MM.1S (cell line): ENCODE measurements at regions not wholly inside any gene's neighbourhood (a gene's known extent, or its start where the extent isn't known, plus 50 kb on each side); places are given as distances from the start of the nearest gene placed in this dataset.

ENCODE experiments used
- DNase-seq: peaks from one replicate; pipeline ENCODE4 v3.0.0-alpha.2; 2015
- H2AFZ ChIP-seq: fragments of 300-600 bp; sonication (generic); 2 replicates; pipeline ENCODE4 v1.6.0; 2016; ENCODE audit warnings: antibody characterized with exemption, low read length
- H3F3A ChIP-seq: fragments of 300-600 bp; sonication (generic); 2 replicates; pipeline ENCODE4 v1.6.1; 2016; ENCODE audit warnings: mild to moderate bottlenecking, antibody characterized with exemption, low read length, moderate library complexity, mixed read lengths; ENCODE audit not compliant: insufficient read depth
- H3K27ac ChIP-seq: fragments of 300-600 bp; sonication (generic); 2 replicates; pipeline ENCODE4 v1.5.1; 2016; ENCODE audit warnings: mild to moderate bottlenecking, low read length
- H3K27me3 ChIP-seq: fragments of 300-600 bp; sonication (generic); replicated peaks from 2 replicates; pipeline ENCODE4 v1.6.0; 2016; ENCODE audit warnings: low read length; ENCODE audit not compliant: insufficient read depth
- H3K36me3 ChIP-seq: fragments of 300-600 bp; sonication (generic); replicated peaks from 2 replicates; pipeline ENCODE4 v1.6.1; 2016; ENCODE audit warnings: mild to moderate bottlenecking, low read length, mixed read lengths; ENCODE audit not compliant: insufficient read depth
- H3K4me1 ChIP-seq: fragments of 300-600 bp; sonication (generic); 2 replicates; pipeline ENCODE4 v1.6.1; 2016; ENCODE audit warnings: low read length, mixed read lengths
- H3K4me2 ChIP-seq: fragments of 300-600 bp; sonication (generic); 2 replicates; pipeline ENCODE4 v1.6.0; 2016; ENCODE audit warnings: low read depth, low read length
- H3K4me3 ChIP-seq: fragments of 300-600 bp; sonication (generic); 2 replicates; pipeline ENCODE4 v1.5.1; 2016; ENCODE audit warnings: low read length, mixed read lengths
- H3K79me2 ChIP-seq: fragments of 300-600 bp; sonication (generic); 2 replicates; pipeline ENCODE4 v1.6.1; 2016; ENCODE audit warnings: mixed run types, low read length, mixed read lengths
- H3K9ac ChIP-seq: fragments of 300-600 bp; sonication (generic); 2 replicates; pipeline ENCODE4 v1.6.1; 2016; ENCODE audit warnings: low read length, mixed read lengths
- H3K9me2 ChIP-seq: fragments of 300-600 bp; sonication (generic); replicated peaks from 2 replicates; pipeline ENCODE4 v1.6.1; 2016; ENCODE audit warnings: mild to moderate bottlenecking, low read length, mixed read lengths; ENCODE audit not compliant: insufficient read depth
- H3K9me3 ChIP-seq: fragments of 300-600 bp; sonication (generic); replicated peaks from 2 replicates; pipeline ENCODE4 v1.6.1; 2016; ENCODE audit warnings: mild to moderate bottlenecking, low read length, mixed read lengths; ENCODE audit not compliant: insufficient read depth
- H4K20me1 ChIP-seq: fragments of 300-600 bp; sonication (generic); 2 replicates; pipeline ENCODE4 v1.6.1; 2016; ENCODE audit warnings: mild to moderate bottlenecking, low read length, moderate library complexity, mixed read lengths; ENCODE audit not compliant: insufficient read depth
- EZH2 ChIP-seq: fragments of 300-600 bp; sonication (generic); optimal IDR thresholded peaks from 2 replicates; pipeline ENCODE3; 2017; ENCODE audit warnings: low read depth, mild to moderate bottlenecking, antibody characterized with exemption, low read length, mixed read lengths
- EZH2phosphoT487 ChIP-seq: fragments of 300-600 bp; sonication (generic); IDR thresholded peaks from 2 replicates; pipeline ENCODE4 v1.6.1; 2018; ENCODE audit warnings: antibody characterized with exemption, low read length
- TF ChIP-seq, protein P1 (sequence below): fragments of 300-600 bp; sonication (generic); IDR thresholded peaks from 2 replicates; pipeline ENCODE4 v1.5.1; 2016; ENCODE audit warnings: antibody characterized with exemption, low read length, mixed read lengths

DNA sequence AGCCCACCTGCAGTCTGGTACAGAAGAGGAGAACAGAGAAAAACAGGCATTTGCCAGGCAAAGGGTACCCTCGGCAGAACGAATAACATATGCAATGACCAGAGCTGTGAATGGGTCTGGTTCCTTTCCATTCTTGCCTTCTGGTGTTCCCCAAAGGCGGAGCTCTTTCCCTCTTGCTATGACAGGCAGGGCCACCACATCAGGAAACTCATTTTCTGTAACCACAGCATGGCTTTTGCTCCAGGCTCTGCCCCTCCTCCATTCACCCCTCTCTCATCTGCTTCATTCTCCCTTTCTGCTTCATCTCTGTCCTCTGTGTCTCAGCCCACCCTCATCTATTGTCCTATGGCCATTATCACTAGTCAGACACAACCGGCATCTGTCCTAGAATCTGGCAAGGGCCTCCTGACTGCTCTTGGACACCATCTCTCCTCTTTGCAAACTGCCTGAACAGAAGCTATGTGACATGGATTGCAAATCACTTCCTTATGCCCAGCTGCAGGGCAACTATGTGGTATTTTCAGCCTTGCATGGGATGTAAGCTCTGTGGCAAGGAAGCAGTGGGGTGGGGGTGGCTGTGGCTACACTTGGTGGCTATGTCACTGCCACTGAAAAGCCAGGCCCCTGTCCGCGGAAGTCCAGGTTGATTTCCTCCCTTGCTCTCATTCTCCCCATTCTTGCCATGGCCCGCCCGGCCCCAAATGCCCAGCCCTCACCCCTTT is 78.8 kb upstream of the ABCD3 start:
- no peak for DNase-seq
- H3K9ac ChIP-seq, result no peak overlapping the region

DNA sequence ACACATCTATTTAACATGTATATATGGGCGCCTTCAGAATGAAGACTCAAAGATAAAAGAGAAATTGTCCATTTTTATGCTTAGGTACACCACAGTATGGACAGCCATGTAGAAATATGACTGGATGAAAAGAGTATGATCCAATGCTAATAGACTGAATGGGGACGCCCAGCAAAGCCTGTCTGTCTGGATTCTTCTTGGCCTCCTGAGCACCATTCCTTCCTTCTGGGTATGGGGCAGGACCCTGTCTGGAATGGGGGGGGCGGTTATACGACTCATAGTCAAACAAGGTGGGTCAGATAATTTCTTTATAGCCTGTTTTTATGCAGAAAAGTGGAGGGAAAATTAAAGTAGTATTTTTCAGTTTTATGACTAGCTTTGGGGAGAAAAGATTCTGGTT is 81.2 kb upstream of the ABCD3 start:
- H3K27me3 ChIP-seq, result no peaks in the 10 kb centered on the region
- H3K27ac ChIP-seq, result no peak overlapping the region
- no peaks in the 10 kb centered on the region for H3K4me1 ChIP-seq
- H2AFZ ChIP-seq, result no peak overlapping the region
- no peaks in the 10 kb centered on the region for H3K79me2 ChIP-seq
- no peak overlapping the region for H3K9ac ChIP-seq
- no peaks in the 10 kb centered on the region for H3K9me2 ChIP-seq
- H3K36me3 ChIP-seq, result no peaks in the 10 kb centered on the region
- H4K20me1 ChIP-seq, result no peaks in the 10 kb centered on the region
- TF ChIP-seq EZH2phosphoT487 (no peak), EZH2 (no peak)
- TF ChIP-seq, protein P1, sequence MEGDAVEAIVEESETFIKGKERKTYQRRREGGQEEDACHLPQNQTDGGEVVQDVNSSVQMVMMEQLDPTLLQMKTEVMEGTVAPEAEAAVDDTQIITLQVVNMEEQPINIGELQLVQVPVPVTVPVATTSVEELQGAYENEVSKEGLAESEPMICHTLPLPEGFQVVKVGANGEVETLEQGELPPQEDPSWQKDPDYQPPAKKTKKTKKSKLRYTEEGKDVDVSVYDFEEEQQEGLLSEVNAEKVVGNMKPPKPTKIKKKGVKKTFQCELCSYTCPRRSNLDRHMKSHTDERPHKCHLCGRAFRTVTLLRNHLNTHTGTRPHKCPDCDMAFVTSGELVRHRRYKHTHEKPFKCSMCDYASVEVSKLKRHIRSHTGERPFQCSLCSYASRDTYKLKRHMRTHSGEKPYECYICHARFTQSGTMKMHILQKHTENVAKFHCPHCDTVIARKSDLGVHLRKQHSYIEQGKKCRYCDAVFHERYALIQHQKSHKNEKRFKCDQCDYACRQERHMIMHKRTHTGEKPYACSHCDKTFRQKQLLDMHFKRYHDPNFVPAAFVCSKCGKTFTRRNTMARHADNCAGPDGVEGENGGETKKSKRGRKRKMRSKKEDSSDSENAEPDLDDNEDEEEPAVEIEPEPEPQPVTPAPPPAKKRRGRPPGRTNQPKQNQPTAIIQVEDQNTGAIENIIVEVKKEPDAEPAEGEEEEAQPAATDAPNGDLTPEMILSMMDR, result no peak
- DNase-seq, result no peak
- no peaks in the 10 kb centered on the region for H3K9me3 ChIP-seq
- no peak overlapping the region for H3K4me3 ChIP-seq
- no peak overlapping the region for H3K4me2 ChIP-seq
- no peaks in the 10 kb centered on the region for H3F3A ChIP-seq

More for the DNA sequence above, 78.8 kb upstream of the ABCD3 start:
- Histone ChIP-seq H3K27me3 (no peaks in the 10 kb centered on the region), H3K9me2 (no peaks in the 10 kb centered on the region), H3F3A (no peaks in the 10 kb centered on the region), H3K79me2 (no peaks in the 10 kb centered on the region), H3K27ac (no peak overlapping the region), H4K20me1 (no peaks in the 10 kb centered on the region), H3K4me2 (no peak overlapping the region), H3K36me3 (no peaks in the 10 kb centered on the region), H3K9me3 (no peaks in the 10 kb centered on the region), H3K4me3 (no peak overlapping the region), H3K4me1 (no peaks in the 10 kb centered on the region), H2AFZ (no peak overlapping the region)
- TF ChIP-seq, protein P1, result no peak
- TF ChIP-seq EZH2phosphoT487 (no peak), EZH2 (no peak)

DNA sequence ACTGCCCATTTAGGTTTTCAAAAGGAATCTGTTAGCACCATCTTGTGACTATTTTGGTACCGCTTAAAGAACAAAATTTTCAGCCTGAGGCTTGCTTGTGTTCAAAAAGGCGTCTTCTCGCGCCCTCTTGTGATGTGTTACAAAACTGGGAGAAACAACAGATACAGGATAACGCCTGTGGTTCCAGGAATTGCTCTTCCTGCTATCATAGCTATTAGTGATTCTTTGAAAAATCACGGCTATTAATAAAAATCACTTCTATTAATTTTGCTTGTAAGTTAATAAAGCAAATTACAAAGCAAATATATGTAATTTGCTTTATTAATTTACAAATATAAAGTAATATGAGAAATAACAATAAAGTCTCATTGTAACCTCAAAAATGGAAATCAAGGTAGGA is 82.2 kb upstream of the ABCD3 start:
- no peaks in the 10 kb centered on the region for H3K36me3 ChIP-seq
- H3K79me2 ChIP-seq, result no peaks in the 10 kb centered on the region
- H3K27me3 ChIP-seq, result no peaks in the 10 kb centered on the region
- no peak overlapping the region for H3K27ac ChIP-seq
- DNase-seq, result peak; percentile 57
- H3K4me2 ChIP-seq, result no peak overlapping the region
- TF ChIP-seq EZH2, result no peak
- TF ChIP-seq, protein P1, result peak; percentile 55
- no peak overlapping the region for H3K4me3 ChIP-seq
- H3K4me1 ChIP-seq, result no peaks in the 10 kb centered on the region
- no peaks in the 10 kb centered on the region for H3F3A ChIP-seq
- H4K20me1 ChIP-seq, result no peaks in the 10 kb centered on the region
- no peak overlapping the region for H2AFZ ChIP-seq
- H3K9me2 ChIP-seq, result no peaks in the 10 kb centered on the region
- no peak overlapping the region for H3K9ac ChIP-seq
- no peaks in the 10 kb centered on the region for H3K9me3 ChIP-seq
